ENCODE measurements at regions not wholly inside any gene's neighbourhood (a gene's known extent, or its start where the extent isn't known, plus 50 kb on each side); places are given as distances from the start of the nearest gene placed in this dataset.

GRCh38 chr2:52821631-52822030 lies 946.0 kb upstream of the CHAC2 start:
- ChIA-PET POLR2A (no interaction called here), CTCF (no interaction called here)
- DNase-seq (ENCODE audit: low read depth, low spot score), result no peak

GRCh38 chr2:52818958-52819357 lies 948.6 kb upstream of the CHAC2 start:
- no peak for DNase-seq (ENCODE audit: low read depth, low spot score)
- no peak overlapping the region for H3K4me3 ChIP-seq (ENCODE audit: low read depth, low read length)
- no peak for TF ChIP-seq CTCF (IDR thresholded peaks at IDR 0.05; ENCODE audit: low read depth, low read length)
- H3K27me3 ChIP-seq (ENCODE audit: control insufficient read depth, insufficient read depth, low read length), result no peaks in the 10 kb centered on the region
- ChIA-PET POLR2A (no interaction called here), CTCF (no interaction called here)
- no peaks in the 10 kb centered on the region for H3K9me3 ChIP-seq (ENCODE audit: control insufficient read depth, insufficient read depth, low read length)
- no peak overlapping the region for H3K27ac ChIP-seq (ENCODE audit: low read depth, low read length)

More at GRCh38 chr2:52821631-52822030, 946.0 kb upstream of the CHAC2 start:
- Histone ChIP-seq H3K27me3 (ENCODE audit: control insufficient read depth, insufficient read depth, low read length) (no peaks in the 10 kb centered on the region), H3K27ac (ENCODE audit: low read depth, low read length) (no peak overlapping the region), H3K4me3 (ENCODE audit: low read depth, low read length) (no peak overlapping the region), H3K9me3 (ENCODE audit: control insufficient read depth, insufficient read depth, low read length) (no peaks in the 10 kb centered on the region)
- peak; percentile 36 for TF ChIP-seq CTCF (IDR thresholded peaks at IDR 0.05; ENCODE audit: low read depth, low read length)

GRCh38 chr2:52810460-52810859 lies 957.1 kb upstream of the CHAC2 start:
- H3K27me3 ChIP-seq (ENCODE audit: control insufficient read depth, insufficient read depth, low read length), result no peaks in the 10 kb centered on the region
- peak; percentile 31; the same call in 1 of the 2 replicates for TF ChIP-seq CTCF (IDR thresholded peaks at IDR 0.05; ENCODE audit: low read depth, low read length)
- H3K27ac ChIP-seq (ENCODE audit: low read depth, low read length), result no peak overlapping the region
- H3K4me3 ChIP-seq (ENCODE audit: low read depth, low read length), result no peak overlapping the region
- CTCF ChIA-PET, result interaction anchor here (0.5 to 1.5 kb wide), 8 partner anchors 10 to 1049 kb away, joined by 3 to 5 read pairs (median 3); partner anchors contain the start of gene GPR75
- POLR2A ChIA-PET, result no interaction called here
- no peaks in the 10 kb centered on the region; the same call in 1 of the 2 replicates for H3K9me3 ChIP-seq (ENCODE audit: control insufficient read depth, insufficient read depth, low read length)
- DNase-seq (ENCODE audit: low read depth, low spot score), result no peak

GRCh38 chr2:52805901-52806410 lies 961.6 kb upstream of the CHAC2 start:
- ChIA-PET CTCF (interaction anchor here (0.5 kb wide), 1 partner anchor 211 kb away, joined by 3 read pairs; no protein-coding TSS in a partner anchor), POLR2A (no interaction called here)
- no peak overlapping the region for H3K27ac ChIP-seq (ENCODE audit: low read depth, low read length)
- H3K27me3 ChIP-seq (ENCODE audit: control insufficient read depth, insufficient read depth, low read length), result no peaks in the 10 kb centered on the region
- H3K4me3 ChIP-seq (ENCODE audit: low read depth, low read length), result no peak overlapping the region
- TF ChIP-seq CTCF (IDR thresholded peaks at IDR 0.05; ENCODE audit: low read depth, low read length), result no peak
- no peaks in the 10 kb centered on the region; the same call in none of the 2 replicates for H3K9me3 ChIP-seq (ENCODE audit: control insufficient read depth, insufficient read depth, low read length)
- DNase-seq (ENCODE audit: low read depth, low spot score), result peak; percentile 15

GRCh38 chr2:52794581-52794980 lies 973.0 kb upstream of the CHAC2 start:
- no peak for TF ChIP-seq CTCF (IDR thresholded peaks at IDR 0.05; ENCODE audit: low read depth, low read length)
- Histone ChIP-seq H3K9me3 (ENCODE audit: control insufficient read depth, insufficient read depth, low read length) (no peaks in the 10 kb centered on the region), H3K27me3 (ENCODE audit: control insufficient read depth, insufficient read depth, low read length) (no peaks in the 10 kb centered on the region), H3K4me3 (ENCODE audit: low read depth, low read length) (no peak overlapping the region), H3K27ac (ENCODE audit: low read depth, low read length) (no peak overlapping the region)
- POLR2A ChIA-PET, result no interaction called here
- DNase-seq (ENCODE audit: low read depth, low spot score), result no peak
- CTCF ChIA-PET, result no interaction called here

All from AG04450 (cell line).